GM13977 (cell line): ENCODE measurements at regions not wholly inside any gene's neighbourhood (a gene's known extent, or its start where the extent isn't known, plus 50 kb on each side); places are given as distances from the start of the nearest gene placed in this dataset.

ENCODE experiments used
- DNase-seq: peaks from one replicate; pipeline ENCODE4 v3.0.0; 2012; ENCODE audit warnings: low spot score
- CTCF ChIP-seq: IDR thresholded peaks from 2 replicates; pipeline ENCODE4 v1.5.1; 2012; ENCODE audit warnings: mild to moderate bottlenecking, control low read depth; ENCODE audit not compliant: insufficient read depth; ENCODE audit errors: extremely low read depth, missing control alignments
- in situ Hi-C: fragments of 300-500 bp; cut with MboI; formaldehyde crosslinking; loops from one replicate; pipeline ENCODE4 v1.12.0; 2022; ENCODE audit warnings: low sequenced_read_pairs, low pct_unique_long_range_greater_than_20kb, mixed read lengths, inconsistent platforms; ENCODE audit not compliant: unreplicated experiment

- in situ Hi-C loops = no loop called here
- DNase-seq = no peak
- TF ChIP-seq CTCF = no peak
Measured at GRCh38 chr1:101332633-101333032, 95.8 kb downstream of the S1PR1 start.

- DNase-seq = no peak
- in situ Hi-C loops = no loop called here
- no peak for TF ChIP-seq CTCF
Measured at GRCh38 chr1:101333186-101333585, 96.4 kb downstream of the S1PR1 start.

GRCh38 chr1:101337968-101338367 is 101.1 kb downstream of the S1PR1 start:
- in situ Hi-C loops = no loop called here
- DNase-seq = no peak
- no peak for TF ChIP-seq CTCF

DNA sequence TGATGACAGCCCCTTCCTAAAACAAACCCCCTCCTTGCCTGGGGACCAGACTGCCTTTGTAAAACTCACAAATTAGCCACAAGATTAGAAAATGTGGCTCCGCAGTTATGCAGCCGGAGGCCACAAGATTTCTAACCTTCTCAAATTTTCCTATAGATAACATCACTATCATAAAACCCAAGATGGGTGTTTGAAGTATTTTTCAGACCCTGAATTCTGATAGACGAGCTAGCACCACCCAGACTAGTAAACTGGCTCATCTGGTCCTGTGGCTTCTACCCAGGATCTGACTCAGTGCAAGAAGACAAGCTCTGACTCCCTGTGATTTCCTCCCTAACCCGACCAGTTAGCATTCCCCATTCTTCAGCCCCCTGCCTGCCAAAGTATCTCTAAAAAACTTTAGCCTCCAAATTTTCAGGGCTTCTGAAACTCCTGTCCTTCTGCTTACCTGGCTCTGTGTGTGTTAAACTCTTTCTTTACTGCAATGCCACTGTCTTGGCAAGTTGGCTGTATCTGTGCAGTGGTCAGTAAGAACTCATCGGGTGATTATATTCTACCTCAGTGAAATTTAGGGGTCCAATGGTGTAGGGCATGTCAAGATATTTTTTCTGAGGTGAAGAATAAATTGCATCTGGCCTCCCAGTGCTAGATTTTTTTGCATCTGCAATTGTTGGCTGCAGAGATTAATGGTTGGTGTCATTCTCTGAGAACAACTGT is 102.1 kb downstream of the S1PR1 start:
- DNase-seq = no peak
- no peak for TF ChIP-seq CTCF
- in situ Hi-C loops = no loop called here

DNA sequence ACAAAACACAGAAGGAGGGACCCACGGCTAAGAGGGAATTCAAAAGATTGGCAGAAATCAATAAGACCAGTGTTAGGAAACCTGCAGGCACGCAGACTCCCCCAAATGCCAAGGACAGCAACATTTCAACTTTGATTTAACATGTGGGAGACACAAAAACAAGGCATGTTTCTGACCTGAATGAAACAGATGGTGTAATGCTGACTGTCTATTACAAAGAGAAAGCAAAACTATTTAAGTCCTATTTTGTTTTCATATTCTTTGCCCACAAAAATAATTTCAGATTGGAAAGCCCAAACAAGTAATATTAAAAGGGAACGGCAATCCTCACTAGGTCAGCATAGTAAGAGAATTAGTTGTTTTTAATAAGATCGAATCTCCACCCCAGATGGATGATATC is 107.9 kb downstream of the S1PR1 start:
- TF ChIP-seq CTCF = no peak
- no peak for DNase-seq
- in situ Hi-C loops = no loop called here

DNA sequence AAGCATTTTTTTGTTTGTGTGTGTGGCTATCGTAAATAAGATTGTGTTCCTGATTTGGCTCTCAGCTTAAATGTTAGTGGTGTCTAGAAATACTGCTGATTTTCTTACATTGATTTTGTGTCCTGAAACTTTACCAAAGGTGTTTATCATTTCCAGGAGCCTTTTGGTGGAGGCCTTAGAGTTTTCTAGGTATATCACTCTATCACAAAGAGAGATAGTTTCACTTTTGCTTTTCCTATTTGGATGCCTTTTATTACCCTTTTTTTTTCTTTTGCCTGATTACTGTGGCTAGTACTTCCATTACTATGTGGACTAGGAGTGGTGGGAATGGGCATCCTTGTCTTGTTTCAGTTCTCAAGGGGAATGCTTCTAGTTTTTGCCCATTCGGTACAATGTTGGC is 109.6 kb downstream of the S1PR1 start:
- no peak for DNase-seq
- in situ Hi-C loops = no loop called here
- no peak for TF ChIP-seq CTCF
